ENCODE measurements at regions not wholly inside any gene's neighbourhood (a gene's known extent, or its start where the extent isn't known, plus 50 kb on each side); places are given as distances from the start of the nearest gene placed in this dataset.

GRCh38 chr2:153047220-153047619, 328.8 kb downstream of the ARL6IP6 start:
- Histone ChIP-seq H3K36me3 (no peaks in the 10 kb centered on the region), H3K4me3 (no peak overlapping the region), H3K9me3 (no peaks in the 10 kb centered on the region), H3K27me3 (no peaks in the 10 kb centered on the region), H3K27ac (no peak overlapping the region), H3K4me1 (no peaks in the 10 kb centered on the region)
- intact Hi-C loops (cut with DNase I), result no loop called here
- no peak for TF ChIP-seq CTCF (IDR thresholded peaks at IDR 0.05)
- no peak for TF ChIP-seq POLR2A (IDR thresholded peaks at IDR 0.05)
- 68 to 89% methylated on average over 1 of the region's 1 CpG for WGBS, 2 donors
- DNase-seq, result no peak

- H3K27ac ChIP-seq, result no peak overlapping the region
- no peaks in the 10 kb centered on the region for H3K4me1 ChIP-seq
- H3K36me3 ChIP-seq, result no peaks in the 10 kb centered on the region
- DNase-seq, result no peak
- no peaks in the 10 kb centered on the region for H3K9me3 ChIP-seq
- TF ChIP-seq CTCF (IDR thresholded peaks at IDR 0.05) (peak in 1 of 6 experiments; percentile 7), POLR2A (IDR thresholded peaks at IDR 0.05) (no peak)
- H3K27me3 ChIP-seq, result no peaks in the 10 kb centered on the region
- no peak overlapping the region for H3K4me3 ChIP-seq
- intact Hi-C loops (cut with DNase I), result no loop called here
- 48 to 54% methylated on average over 1 of the region's 1 CpG for WGBS, 2 donors
Measured at GRCh38 chr2:153043385-153043784, 325.0 kb downstream of the ARL6IP6 start.

- no peak overlapping the region for H3K27ac ChIP-seq
- H3K4me3 ChIP-seq, result no peak overlapping the region
- intact Hi-C loops (cut with DNase I), result no loop called here
- H3K4me1 ChIP-seq, result no peaks in the 10 kb centered on the region
- no peak for TF ChIP-seq CTCF (IDR thresholded peaks at IDR 0.05)
- no peak for TF ChIP-seq POLR2A (IDR thresholded peaks at IDR 0.05)
- 73 to 82% methylated on average over 2 of the region's 2 CpGs for WGBS, 2 donors
- DNase-seq, result no peak
- H3K9me3 ChIP-seq, result no peaks in the 10 kb centered on the region
- H3K36me3 ChIP-seq, result no peaks in the 10 kb centered on the region
- no peaks in the 10 kb centered on the region for H3K27me3 ChIP-seq
Measured at GRCh38 chr2:153028626-153029025, 310.2 kb downstream of the ARL6IP6 start.

- Histone ChIP-seq H3K27me3 (no peaks in the 10 kb centered on the region), H3K27ac (no peak overlapping the region), H3K36me3 (no peaks in the 10 kb centered on the region), H3K9me3 (no peaks in the 10 kb centered on the region), H3K4me1 (no peaks in the 10 kb centered on the region), H3K4me3 (no peak overlapping the region)
- intact Hi-C loops (cut with DNase I), result no loop called here
- 68 to 84% methylated on average over 1 of the region's 1 CpG for WGBS, 2 donors
- no peak for DNase-seq
- TF ChIP-seq POLR2A (IDR thresholded peaks at IDR 0.05) (no peak), CTCF (IDR thresholded peaks at IDR 0.05) (no peak)
Measured at GRCh38 chr2:153027533-153027932, 309.1 kb downstream of the ARL6IP6 start.

GRCh38 chr2:153020201-153020600, 301.8 kb downstream of the ARL6IP6 start:
- Histone ChIP-seq H3K27me3 (no peaks in the 10 kb centered on the region), H3K9me3 (peaks cover 0 to 12% (median 6%) of the 10 kb centered on the region in 3 donors), H3K36me3 (no peaks in the 10 kb centered on the region), H3K27ac (no peak overlapping the region), H3K4me1 (no peaks in the 10 kb centered on the region), H3K4me3 (no peak overlapping the region)
- no peak for TF ChIP-seq CTCF (IDR thresholded peaks at IDR 0.05)
- no peak for TF ChIP-seq POLR2A (IDR thresholded peaks at IDR 0.05)
- intact Hi-C loops (cut with DNase I), result no loop called here
- 77 to 85% methylated on average over 2 of the region's 2 CpGs for WGBS, 2 donors
- no peak for DNase-seq
